ENCODE measurements at regions not wholly inside any gene's neighbourhood (a gene's known extent, or its start where the extent isn't known, plus 50 kb on each side); places are given as distances from the start of the nearest gene placed in this dataset.

GRCh38 chr10:8227246-8227645 is 172.8 kb downstream of the GATA3 start:
- WGBS, 2 experiments (ENCODE audit: insufficient coverage in 2 of 2) = 92 to 94% methylated on average over 4 of the region's 6 CpGs
- Histone ChIP-seq H3K36me3 (ENCODE audit: control insufficient read depth, insufficient read depth, low read length) (no peaks in the 10 kb centered on the region), H3K9me3 (ENCODE audit: control insufficient read depth, low read length) (no peaks in the 10 kb centered on the region), H3K4me3 (ENCODE audit: extremely low read depth, insufficient read depth, low read length, poor library complexity, severe bottlenecking) (no peak overlapping the region), H3K4me1 (ENCODE audit: control insufficient read depth, insufficient read depth, low read length, poor library complexity, severe bottlenecking) (no peaks in the 10 kb centered on the region), H3K27ac (ENCODE audit: low read depth, low read length, severe bottlenecking) (no peak overlapping the region)

GRCh38 chr10:8229153-8229552 is 174.7 kb downstream of the GATA3 start:
- H3K27ac ChIP-seq (ENCODE audit: low read depth, low read length, severe bottlenecking) = no peak overlapping the region
- H3K36me3 ChIP-seq (ENCODE audit: control insufficient read depth, insufficient read depth, low read length) = no peaks in the 10 kb centered on the region
- H3K9me3 ChIP-seq (ENCODE audit: control insufficient read depth, low read length) = no peaks in the 10 kb centered on the region
- H3K4me3 ChIP-seq (ENCODE audit: extremely low read depth, insufficient read depth, low read length, poor library complexity, severe bottlenecking) = no peak overlapping the region
- WGBS, 2 experiments (ENCODE audit: insufficient coverage in 2 of 2) = 83 to 100% methylated on average over 1 to 3 of the region's 3 CpGs
- no peaks in the 10 kb centered on the region for H3K4me1 ChIP-seq (ENCODE audit: control insufficient read depth, insufficient read depth, low read length, poor library complexity, severe bottlenecking)

DNA sequence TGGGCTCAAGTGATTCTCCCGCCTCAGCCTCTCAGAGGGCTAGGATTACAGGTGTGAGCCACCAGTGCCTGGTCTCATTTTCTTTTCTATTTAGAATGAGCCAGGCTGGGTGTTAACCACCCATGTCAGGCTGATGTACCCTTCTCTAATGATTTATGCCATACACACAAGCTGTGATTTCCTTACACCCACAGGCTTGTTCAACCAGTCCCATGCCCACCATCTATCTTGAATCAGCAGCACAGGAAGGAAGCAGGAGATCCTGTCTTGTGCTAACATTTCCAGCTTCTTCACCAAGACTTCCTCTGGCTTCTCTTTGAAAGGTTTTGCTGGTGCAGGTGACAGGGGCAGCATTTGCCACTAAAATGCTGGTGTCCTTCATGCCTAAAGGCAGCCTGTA is 176.4 kb downstream of the GATA3 start:
- 88 to 89% methylated on average over 1 of the region's 1 CpG for WGBS, 2 experiments (ENCODE audit: insufficient coverage in 2 of 2)
- H3K27ac ChIP-seq (ENCODE audit: low read depth, low read length, severe bottlenecking) = no peak overlapping the region
- no peaks in the 10 kb centered on the region for H3K36me3 ChIP-seq (ENCODE audit: control insufficient read depth, insufficient read depth, low read length)
- no peak overlapping the region for H3K4me3 ChIP-seq (ENCODE audit: extremely low read depth, insufficient read depth, low read length, poor library complexity, severe bottlenecking)
- no peaks in the 10 kb centered on the region for H3K4me1 ChIP-seq (ENCODE audit: control insufficient read depth, insufficient read depth, low read length, poor library complexity, severe bottlenecking)
- H3K9me3 ChIP-seq (ENCODE audit: control insufficient read depth, low read length) = no peaks in the 10 kb centered on the region

DNA sequence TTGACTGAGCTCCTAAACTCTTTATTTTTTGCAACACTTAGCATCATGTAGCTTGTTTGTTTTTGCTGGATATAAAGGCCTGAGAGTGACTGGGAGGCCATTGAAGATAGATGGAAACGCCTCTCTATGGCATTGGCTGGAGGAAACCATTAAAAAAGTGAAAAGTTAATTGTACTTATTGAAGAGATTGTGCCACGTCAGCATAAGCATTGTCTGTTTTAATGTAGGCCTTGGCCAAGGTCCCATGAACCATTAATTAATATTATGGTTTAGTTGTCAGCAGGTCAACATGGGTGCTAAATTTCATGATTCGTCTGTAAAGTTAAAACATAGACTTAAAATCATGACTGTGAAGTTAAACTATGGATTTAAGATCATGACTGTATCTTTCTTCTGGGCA is 178.6 kb downstream of the GATA3 start:
- no peak overlapping the region for H3K4me3 ChIP-seq (ENCODE audit: extremely low read depth, insufficient read depth, low read length, poor library complexity, severe bottlenecking)
- 88 to 100% methylated on average over 1 to 2 of the region's 3 CpGs for WGBS, 2 experiments (ENCODE audit: insufficient coverage in 2 of 2)
- H3K9me3 ChIP-seq (ENCODE audit: control insufficient read depth, low read length) = no peaks in the 10 kb centered on the region

GRCh38 chr10:8233832-8234259 is 179.4 kb downstream of the GATA3 start:
- 88 to 89% methylated on average over 5 to 6 of the region's 7 CpGs for WGBS, 2 experiments (ENCODE audit: insufficient coverage in 2 of 2)
- no peaks in the 10 kb centered on the region for H3K4me1 ChIP-seq (ENCODE audit: control insufficient read depth, insufficient read depth, low read length, poor library complexity, severe bottlenecking)
- no peak overlapping the region for H3K27ac ChIP-seq (ENCODE audit: low read depth, low read length, severe bottlenecking)
- H3K9me3 ChIP-seq (ENCODE audit: control insufficient read depth, low read length) = no peaks in the 10 kb centered on the region
- H3K4me3 ChIP-seq (ENCODE audit: extremely low read depth, insufficient read depth, low read length, poor library complexity, severe bottlenecking) = no peak overlapping the region
- no peaks in the 10 kb centered on the region for H3K36me3 ChIP-seq (ENCODE audit: control insufficient read depth, insufficient read depth, low read length)

More for the DNA sequence above, 178.6 kb downstream of the GATA3 start:
- no peaks in the 10 kb centered on the region for H3K36me3 ChIP-seq (ENCODE audit: control insufficient read depth, insufficient read depth, low read length)
- H3K4me1 ChIP-seq (ENCODE audit: control insufficient read depth, insufficient read depth, low read length, poor library complexity, severe bottlenecking) = no peaks in the 10 kb centered on the region
- H3K27ac ChIP-seq (ENCODE audit: low read depth, low read length, severe bottlenecking) = no peak overlapping the region

DNA sequence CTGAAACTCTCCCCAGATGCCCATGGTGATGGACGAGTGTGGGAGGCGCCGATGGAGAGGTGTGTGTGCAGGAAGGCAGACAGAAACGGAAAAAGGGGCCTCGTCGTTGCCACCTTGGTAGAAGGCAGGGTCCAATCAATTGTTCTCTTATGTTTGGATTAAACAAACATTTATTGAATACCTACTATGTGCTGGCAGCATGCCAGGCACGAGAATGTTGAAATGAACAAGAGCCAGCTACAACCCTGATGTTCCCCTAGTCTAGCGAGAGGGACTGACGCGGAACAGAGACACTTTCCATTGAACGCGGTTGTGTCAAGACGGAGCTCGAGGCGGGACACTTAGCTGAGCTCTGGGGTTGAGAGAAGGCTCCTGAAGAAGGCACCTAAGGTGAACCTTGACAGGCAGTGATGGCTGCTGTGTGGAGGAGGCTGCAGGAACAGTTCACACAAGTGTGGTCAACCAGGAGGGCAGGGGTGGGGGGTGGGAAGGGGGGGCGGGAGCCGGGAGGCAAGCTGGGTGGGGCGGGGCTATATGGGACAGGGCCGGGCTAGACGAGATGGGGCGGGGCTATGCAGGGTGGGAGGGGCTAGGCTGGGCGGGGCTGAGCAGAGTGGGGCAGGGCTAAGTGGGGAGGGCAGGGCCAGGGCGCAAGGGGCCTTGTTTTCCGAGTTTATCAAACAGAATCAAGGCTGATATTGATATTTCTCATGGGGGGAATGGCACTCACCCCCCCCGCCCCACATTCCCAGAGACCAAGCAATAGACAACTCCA is 181.0 kb downstream of the GATA3 start:
- 94 to 96% methylated on average over 12 to 13 of the region's 25 CpGs for whole genome bisulfite sequencing, 2 experiments (ENCODE audit: insufficient coverage in 2 of 2)
- no peak overlapping the region for H3K4me3 ChIP-seq (ENCODE audit: extremely low read depth, insufficient read depth, low read length, poor library complexity, severe bottlenecking)
- H3K9me3 ChIP-seq (ENCODE audit: control insufficient read depth, low read length) = no peaks in the 10 kb centered on the region
- no peaks in the 10 kb centered on the region for H3K36me3 ChIP-seq (ENCODE audit: control insufficient read depth, insufficient read depth, low read length)
- H3K27ac ChIP-seq (ENCODE audit: low read depth, low read length, severe bottlenecking) = no peak overlapping the region
- H3K4me1 ChIP-seq (ENCODE audit: control insufficient read depth, insufficient read depth, low read length, poor library complexity, severe bottlenecking) = no peaks in the 10 kb centered on the region

GRCh38 chr10:8238986-8239385 is 184.5 kb downstream of the GATA3 start:
- WGBS, 2 experiments (ENCODE audit: insufficient coverage in 2 of 2) = 96 to 100% methylated on average over 6 to 7 of the region's 7 CpGs
- Histone ChIP-seq H3K9me3 (ENCODE audit: control insufficient read depth, low read length) (no peaks in the 10 kb centered on the region), H3K36me3 (ENCODE audit: control insufficient read depth, insufficient read depth, low read length) (no peaks in the 10 kb centered on the region), H3K27ac (ENCODE audit: low read depth, low read length, severe bottlenecking) (no peak overlapping the region), H3K4me3 (ENCODE audit: extremely low read depth, insufficient read depth, low read length, poor library complexity, severe bottlenecking) (no peak overlapping the region), H3K4me1 (ENCODE audit: control insufficient read depth, insufficient read depth, low read length, poor library complexity, severe bottlenecking) (no peaks in the 10 kb centered on the region)

- no peak overlapping the region for H3K27ac ChIP-seq (ENCODE audit: low read depth, low read length, severe bottlenecking)
- H3K9me3 ChIP-seq (ENCODE audit: control insufficient read depth, low read length) = no peaks in the 10 kb centered on the region
- H3K4me3 ChIP-seq (ENCODE audit: extremely low read depth, insufficient read depth, low read length, poor library complexity, severe bottlenecking) = no peak overlapping the region
- H3K36me3 ChIP-seq (ENCODE audit: control insufficient read depth, insufficient read depth, low read length) = no peaks in the 10 kb centered on the region
- H3K4me1 ChIP-seq (ENCODE audit: control insufficient read depth, insufficient read depth, low read length, poor library complexity, severe bottlenecking) = peaks cover 6% of the 10 kb centered on the region
- WGBS, 2 experiments (ENCODE audit: insufficient coverage in 2 of 2) = 55 to 73% methylated on average over 2 of the region's 2 CpGs
Observed at GRCh38 chr10:8240861-8241260, 186.4 kb downstream of the GATA3 start.

DNA sequence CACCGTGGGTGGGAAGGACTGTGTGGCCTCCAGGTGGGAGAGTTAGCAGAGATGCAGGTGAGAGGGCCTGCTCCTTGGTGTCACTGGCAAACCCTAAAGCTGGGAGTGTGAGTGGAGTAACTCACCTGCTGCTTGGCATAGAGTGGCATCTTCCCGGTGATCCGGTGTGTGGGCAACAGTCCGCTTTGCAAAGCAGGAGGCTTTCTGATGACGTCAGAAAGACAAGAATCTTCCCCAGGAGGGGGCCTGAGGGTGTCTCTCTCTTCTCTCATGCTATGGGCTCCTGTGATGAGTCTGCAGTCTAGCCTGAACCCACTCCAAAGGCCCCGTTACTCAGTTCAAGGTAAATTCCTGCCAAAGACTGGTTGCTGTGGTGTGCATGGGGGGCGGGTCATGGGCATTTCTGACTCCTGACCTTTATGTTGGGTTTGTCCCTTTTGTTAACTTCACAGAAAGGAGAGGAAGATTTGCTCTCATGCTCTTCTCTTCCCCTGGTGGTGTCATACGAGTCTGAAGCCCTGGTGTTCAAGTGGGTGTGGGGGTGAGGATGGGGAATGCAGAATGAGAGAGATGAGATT is 187.9 kb downstream of the GATA3 start:
- H3K36me3 ChIP-seq (ENCODE audit: control insufficient read depth, insufficient read depth, low read length) = no peaks in the 10 kb centered on the region
- WGBS, 2 experiments (ENCODE audit: insufficient coverage in 2 of 2) = 89 to 91% methylated on average over 4 to 6 of the region's 8 CpGs
- H3K4me3 ChIP-seq (ENCODE audit: extremely low read depth, insufficient read depth, low read length, poor library complexity, severe bottlenecking) = no peak overlapping the region
- no peak overlapping the region for H3K27ac ChIP-seq (ENCODE audit: low read depth, low read length, severe bottlenecking)
- peaks cover 10% of the 10 kb centered on the region for H3K9me3 ChIP-seq (ENCODE audit: control insufficient read depth, low read length)
- H3K4me1 ChIP-seq (ENCODE audit: control insufficient read depth, insufficient read depth, low read length, poor library complexity, severe bottlenecking) = peaks cover 6% of the 10 kb centered on the region

GRCh38 chr10:8245131-8245813 is 190.8 kb downstream of the GATA3 start:
- no peaks in the 10 kb centered on the region for H3K36me3 ChIP-seq (ENCODE audit: control insufficient read depth, insufficient read depth, low read length)
- H3K4me1 ChIP-seq (ENCODE audit: control insufficient read depth, insufficient read depth, low read length, poor library complexity, severe bottlenecking) = peaks cover 6% of the 10 kb centered on the region
- peak overlapping the region; percentile 7 for H3K27ac ChIP-seq (ENCODE audit: low read depth, low read length, severe bottlenecking)
- WGBS, 2 experiments (ENCODE audit: insufficient coverage in 2 of 2) = 74 to 86% methylated on average over 4 to 5 of the region's 8 CpGs
- no peak overlapping the region for H3K4me3 ChIP-seq (ENCODE audit: extremely low read depth, insufficient read depth, low read length, poor library complexity, severe bottlenecking)
- H3K9me3 ChIP-seq (ENCODE audit: control insufficient read depth, low read length) = peaks cover 10% of the 10 kb centered on the region

GRCh38 chr10:8245814-8246142 is 191.3 kb downstream of the GATA3 start:
- no peaks in the 10 kb centered on the region for H3K36me3 ChIP-seq (ENCODE audit: control insufficient read depth, insufficient read depth, low read length)
- peaks cover 10% of the 10 kb centered on the region for H3K9me3 ChIP-seq (ENCODE audit: control insufficient read depth, low read length)
- H3K4me1 ChIP-seq (ENCODE audit: control insufficient read depth, insufficient read depth, low read length, poor library complexity, severe bottlenecking) = peaks cover 6% of the 10 kb centered on the region
- H3K27ac ChIP-seq (ENCODE audit: low read depth, low read length, severe bottlenecking) = no peak overlapping the region
- H3K4me3 ChIP-seq (ENCODE audit: extremely low read depth, insufficient read depth, low read length, poor library complexity, severe bottlenecking) = no peak overlapping the region
- 93 to 100% methylated on average over 2 to 3 of the region's 3 CpGs for WGBS, 2 experiments (ENCODE audit: insufficient coverage in 2 of 2)
